HFFc6 (cell line): ENCODE measurements at regions not wholly inside any gene's neighbourhood (a gene's known extent, or its start where the extent isn't known, plus 50 kb on each side); places are given as distances from the start of the nearest gene placed in this dataset.

Experiments used
- DNase-seq: peaks from one replicate; pipeline ENCODE4 v3.0.0-alpha.2; 2018
- H3K27ac Mint-ChIP-seq: 2 replicates; pipeline ENCODE4 v1.8.0; 2020; ENCODE audit warnings: mild to moderate bottlenecking, mixed read lengths
- H3K27me3 Mint-ChIP-seq: 2 replicates; pipeline ENCODE4 v1.8.0; 2021; ENCODE audit warnings: mild to moderate bottlenecking, moderate library complexity, mixed read lengths; ENCODE audit not compliant: insufficient read depth
- H3K36me3 Mint-ChIP-seq: 2 replicates; pipeline ENCODE4 v1.8.0; 2021; ENCODE audit warnings: low read depth, mixed read lengths
- H3K4me1 Mint-ChIP-seq: 2 replicates; pipeline ENCODE4 v1.8.0; 2020; ENCODE audit warnings: low read depth, mixed read lengths
- H3K4me3 Mint-ChIP-seq: 2 replicates; pipeline ENCODE4 v1.8.0; 2020; ENCODE audit warnings: mild to moderate bottlenecking, moderate library complexity, mixed read lengths
- H3K9me3 Mint-ChIP-seq: 2 replicates; pipeline ENCODE4 v1.8.0; 2020; ENCODE audit warnings: mild to moderate bottlenecking, mixed read lengths
- CTCF ChIP-seq: fragments of 200-600 bp; sonication (generic); IDR thresholded peaks from 2 replicates; pipeline ENCODE4 v1.5.0; 2021; ENCODE audit warnings: antibody characterized with exemption, mild to moderate bottlenecking

- Mint-ChIP-seq H3K4me1 (no peaks in the 10 kb centered on the region), H3K27me3 (peaks cover 3% of the 10 kb centered on the region; the same call in 1 of the 2 replicates), H3K36me3 (no peaks in the 10 kb centered on the region), H3K4me3 (no peak overlapping the region), H3K27ac (no peak overlapping the region), H3K9me3 (no peaks in the 10 kb centered on the region)
- no peak for TF ChIP-seq CTCF
- no peak for DNase-seq
These were observed 102.5 kb downstream of the GEMIN8 start for GRCh38 chrX:13927175-13927574.

GRCh38 chrX:13923845-13924244 is 105.8 kb downstream of the GEMIN8 start:
- no peak for TF ChIP-seq CTCF
- H3K4me1 Mint-ChIP-seq = no peaks in the 10 kb centered on the region
- H3K9me3 Mint-ChIP-seq = no peaks in the 10 kb centered on the region
- H3K27ac Mint-ChIP-seq = no peak overlapping the region
- H3K4me3 Mint-ChIP-seq = no peak overlapping the region
- no peaks in the 10 kb centered on the region for H3K36me3 Mint-ChIP-seq
- H3K27me3 Mint-ChIP-seq = no peaks in the 10 kb centered on the region
- DNase-seq = no peak

GRCh38 chrX:13923289-13923688 is 106.4 kb upstream of the GPM6B start:
- Mint-ChIP-seq H3K36me3 (no peaks in the 10 kb centered on the region), H3K4me1 (no peaks in the 10 kb centered on the region), H3K27ac (no peak overlapping the region), H3K27me3 (peaks cover 4% of the 10 kb centered on the region), H3K9me3 (no peaks in the 10 kb centered on the region), H3K4me3 (no peak overlapping the region)
- TF ChIP-seq CTCF = no peak
- DNase-seq = no peak

- no peak overlapping the region for H3K4me3 Mint-ChIP-seq
- H3K36me3 Mint-ChIP-seq = no peaks in the 10 kb centered on the region
- TF ChIP-seq CTCF = no peak
- peaks cover 4% of the 10 kb centered on the region for H3K27me3 Mint-ChIP-seq
- no peak for DNase-seq
- H3K27ac Mint-ChIP-seq = no peak overlapping the region
- H3K4me1 Mint-ChIP-seq = no peaks in the 10 kb centered on the region
- H3K9me3 Mint-ChIP-seq = no peaks in the 10 kb centered on the region
These were observed 100.6 kb upstream of the GPM6B start for GRCh38 chrX:13917507-13917906.

GRCh38 chrX:13911586-13911985 is 94.7 kb upstream of the GPM6B start:
- DNase-seq = no peak
- no peaks in the 10 kb centered on the region for H3K36me3 Mint-ChIP-seq
- no peaks in the 10 kb centered on the region for H3K9me3 Mint-ChIP-seq
- no peaks in the 10 kb centered on the region; the same call in 1 of the 2 replicates for H3K27me3 Mint-ChIP-seq
- no peak overlapping the region for H3K4me3 Mint-ChIP-seq
- no peak for TF ChIP-seq CTCF
- H3K4me1 Mint-ChIP-seq = no peaks in the 10 kb centered on the region
- no peak overlapping the region for H3K27ac Mint-ChIP-seq

- Mint-ChIP-seq H3K9me3 (no peaks in the 10 kb centered on the region), H3K36me3 (no peaks in the 10 kb centered on the region), H3K4me3 (no peak overlapping the region), H3K27ac (no peak overlapping the region), H3K4me1 (no peaks in the 10 kb centered on the region), H3K27me3 (no peaks in the 10 kb centered on the region; the same call in 1 of the 2 replicates)
- no peak for TF ChIP-seq CTCF
- no peak for DNase-seq
These were observed 89.2 kb upstream of the GPM6B start for GRCh38 chrX:13906093-13906492.
